BLaER1 (cell line): ENCODE measurements at regions not wholly inside any gene's neighbourhood (a gene's known extent, or its start where the extent isn't known, plus 50 kb on each side); places are given as distances from the start of the nearest gene placed in this dataset.

Experiments
- H3K27ac ChIP-seq: shearing (Covaris generic); formaldehyde crosslinking; 2 replicates; pipeline ENCODE4 v1.8.1; 2022
- H3K27me3 ChIP-seq: shearing (Covaris generic); formaldehyde crosslinking; 2 replicates; pipeline ENCODE4 v1.8.1; 2022
- H3K36me3 ChIP-seq: shearing (Covaris generic); formaldehyde crosslinking; 2 replicates; pipeline ENCODE4 v1.8.1; 2022
- H3K4me1 ChIP-seq: shearing (Covaris generic); formaldehyde crosslinking; 2 replicates; pipeline ENCODE4 v1.8.1; 2022
- H3K4me2 ChIP-seq: shearing (Covaris generic); formaldehyde crosslinking; 2 replicates; pipeline ENCODE4 v1.8.1; 2022
- H3K4me3 ChIP-seq: shearing (Covaris generic); formaldehyde crosslinking; 2 replicates; pipeline ENCODE4 v1.8.1; 2022
- H3K9ac ChIP-seq: shearing (Covaris generic); formaldehyde crosslinking; 2 replicates; pipeline ENCODE4 v1.8.1; 2022
- H3K9me3 ChIP-seq: shearing (Covaris generic); formaldehyde crosslinking; 2 replicates; pipeline ENCODE4 v1.8.1; 2022
- H4K20me1 ChIP-seq: shearing (Covaris generic); formaldehyde crosslinking; 2 replicates; pipeline ENCODE4 v1.8.1; 2022
- Cebpa-rat ChIP-seq: shearing (Covaris generic); IDR thresholded peaks from 2 replicates; pipeline ENCODE4 v1.8.1; 2022

GRCh38 chr2:224287531-224287930 lies 114.4 kb downstream of the FAM124B start:
- Histone ChIP-seq H4K20me1 (no peaks in the 10 kb centered on the region), H3K4me2 (no peak overlapping the region), H3K4me1 (no peaks in the 10 kb centered on the region), H3K4me3 (no peak overlapping the region), H3K27ac (no peak overlapping the region), H3K27me3 (no peaks in the 10 kb centered on the region), H3K9ac (no peak overlapping the region), H3K9me3 (no peaks in the 10 kb centered on the region), H3K36me3 (no peaks in the 10 kb centered on the region)
- no peak for TF ChIP-seq Cebpa-rat

- Histone ChIP-seq H3K4me2 (no peak overlapping the region), H3K36me3 (no peaks in the 10 kb centered on the region), H3K27ac (no peak overlapping the region), H3K27me3 (no peaks in the 10 kb centered on the region), H3K9me3 (no peaks in the 10 kb centered on the region), H3K4me1 (no peaks in the 10 kb centered on the region), H3K4me3 (no peak overlapping the region), H4K20me1 (no peaks in the 10 kb centered on the region), H3K9ac (no peak overlapping the region)
- no peak for TF ChIP-seq Cebpa-rat
Measured at GRCh38 chr2:224286923-224287322, 115.0 kb downstream of the FAM124B start.

GRCh38 chr2:224284134-224284946 lies 117.6 kb downstream of the FAM124B start:
- H4K20me1 ChIP-seq: no peaks in the 10 kb centered on the region
- no peak overlapping the region for H3K4me3 ChIP-seq
- no peaks in the 10 kb centered on the region for H3K9me3 ChIP-seq
- H3K27me3 ChIP-seq: no peaks in the 10 kb centered on the region
- H3K4me2 ChIP-seq: no peak overlapping the region
- no peaks in the 10 kb centered on the region for H3K4me1 ChIP-seq
- no peak overlapping the region for H3K27ac ChIP-seq
- H3K36me3 ChIP-seq: no peaks in the 10 kb centered on the region
- H3K9ac ChIP-seq: no peak overlapping the region
- no peak for TF ChIP-seq Cebpa-rat

- no peaks in the 10 kb centered on the region for H3K9me3 ChIP-seq
- no peak for TF ChIP-seq Cebpa-rat
- H3K27me3 ChIP-seq: no peaks in the 10 kb centered on the region
- H3K4me1 ChIP-seq: no peaks in the 10 kb centered on the region
- no peaks in the 10 kb centered on the region for H4K20me1 ChIP-seq
- no peak overlapping the region for H3K9ac ChIP-seq
- H3K4me3 ChIP-seq: no peak overlapping the region
- H3K36me3 ChIP-seq: no peaks in the 10 kb centered on the region
- H3K27ac ChIP-seq: no peak overlapping the region
- no peak overlapping the region for H3K4me2 ChIP-seq
Measured at GRCh38 chr2:224283466-224283965, 118.4 kb downstream of the FAM124B start.

- TF ChIP-seq Cebpa-rat: no peak
- no peak overlapping the region for H3K4me2 ChIP-seq
- H3K4me1 ChIP-seq: no peaks in the 10 kb centered on the region
- H3K9me3 ChIP-seq: no peaks in the 10 kb centered on the region
- H3K4me3 ChIP-seq: no peak overlapping the region
- no peaks in the 10 kb centered on the region for H3K36me3 ChIP-seq
- no peak overlapping the region for H3K9ac ChIP-seq
- no peak overlapping the region for H3K27ac ChIP-seq
- no peaks in the 10 kb centered on the region for H4K20me1 ChIP-seq
- H3K27me3 ChIP-seq: no peaks in the 10 kb centered on the region
Measured at GRCh38 chr2:224281374-224281773, 120.5 kb downstream of the FAM124B start.

GRCh38 chr2:224278531-224278930 lies 123.4 kb downstream of the FAM124B start:
- Histone ChIP-seq H3K4me1 (no peaks in the 10 kb centered on the region), H3K27me3 (no peaks in the 10 kb centered on the region), H3K4me3 (no peak overlapping the region), H3K9me3 (no peaks in the 10 kb centered on the region), H3K36me3 (no peaks in the 10 kb centered on the region), H3K27ac (no peak overlapping the region), H3K4me2 (no peak overlapping the region), H4K20me1 (no peaks in the 10 kb centered on the region), H3K9ac (no peak overlapping the region)
- no peak for TF ChIP-seq Cebpa-rat

GRCh38 chr2:224276251-224276650 lies 125.7 kb downstream of the FAM124B start:
- H3K9ac ChIP-seq: no peak overlapping the region
- H3K27me3 ChIP-seq: no peaks in the 10 kb centered on the region
- no peak overlapping the region for H3K4me3 ChIP-seq
- no peak overlapping the region for H3K27ac ChIP-seq
- H3K4me1 ChIP-seq: no peaks in the 10 kb centered on the region
- H3K36me3 ChIP-seq: no peaks in the 10 kb centered on the region
- H3K4me2 ChIP-seq: no peak overlapping the region
- no peaks in the 10 kb centered on the region for H3K9me3 ChIP-seq
- TF ChIP-seq Cebpa-rat: no peak
- no peaks in the 10 kb centered on the region for H4K20me1 ChIP-seq

GRCh38 chr2:224272237-224272910 lies 129.5 kb downstream of the FAM124B start:
- H3K4me1 ChIP-seq: no peaks in the 10 kb centered on the region
- H3K36me3 ChIP-seq: no peaks in the 10 kb centered on the region
- no peaks in the 10 kb centered on the region for H3K27me3 ChIP-seq
- H4K20me1 ChIP-seq: no peaks in the 10 kb centered on the region
- no peak overlapping the region for H3K4me2 ChIP-seq
- H3K27ac ChIP-seq: no peak overlapping the region
- no peak overlapping the region for H3K4me3 ChIP-seq
- no peak for TF ChIP-seq Cebpa-rat
- no peak overlapping the region for H3K9ac ChIP-seq
- no peaks in the 10 kb centered on the region for H3K9me3 ChIP-seq

- Histone ChIP-seq H3K27ac (no peak overlapping the region), H3K36me3 (no peaks in the 10 kb centered on the region), H3K9me3 (no peaks in the 10 kb centered on the region), H3K4me1 (peaks cover 4% of the 10 kb centered on the region; the same call in 1 of the 2 replicates), H3K9ac (no peak overlapping the region), H4K20me1 (no peaks in the 10 kb centered on the region), H3K27me3 (no peaks in the 10 kb centered on the region), H3K4me3 (no peak overlapping the region), H3K4me2 (no peak overlapping the region)
- TF ChIP-seq Cebpa-rat: no peak
Measured at GRCh38 chr2:224271617-224272236, 130.2 kb downstream of the FAM124B start.

GRCh38 chr2:224268441-224268840 lies 133.5 kb downstream of the FAM124B start:
- H3K9me3 ChIP-seq: no peaks in the 10 kb centered on the region
- H3K4me3 ChIP-seq: no peak overlapping the region
- H3K4me2 ChIP-seq: no peak overlapping the region
- no peak overlapping the region for H3K9ac ChIP-seq
- no peaks in the 10 kb centered on the region for H3K36me3 ChIP-seq
- no peak for TF ChIP-seq Cebpa-rat
- no peaks in the 10 kb centered on the region for H3K27me3 ChIP-seq
- H3K4me1 ChIP-seq: peaks cover 6% of the 10 kb centered on the region; the same call in 1 of the 2 replicates
- no peaks in the 10 kb centered on the region for H4K20me1 ChIP-seq
- no peak overlapping the region for H3K27ac ChIP-seq
